ENCODE measurements at regions not wholly inside any gene's neighbourhood (a gene's known extent, or its start where the extent isn't known, plus 50 kb on each side); places are given as distances from the start of the nearest gene placed in this dataset.
"Not testable (repeated sequence)": the region's sequence is repeated elsewhere in the genome, so short reads cannot be mapped to it uniquely, and the experiment has no call there.

DNA sequence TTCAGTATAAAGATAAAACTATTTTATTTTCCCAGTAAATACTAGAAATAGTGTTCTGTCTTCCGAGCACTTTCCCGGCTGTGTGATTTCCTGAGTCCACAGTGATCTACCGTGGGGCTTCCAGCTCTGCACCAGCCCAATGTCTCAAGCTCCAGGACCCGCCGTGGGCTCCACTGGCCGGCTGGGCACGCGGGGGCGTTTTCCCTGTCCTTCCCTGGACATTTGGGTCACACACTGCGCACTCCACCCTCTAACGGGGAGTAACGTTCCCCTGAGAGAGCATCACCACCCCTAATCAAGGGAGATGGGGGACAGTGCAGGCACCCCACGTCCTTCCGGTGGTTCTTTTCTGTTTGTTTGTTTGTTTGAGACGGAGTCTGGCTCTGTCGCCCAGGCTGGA lies 844.6 kb upstream of the FRG1 start:
- no peak for DNase-seq (ENCODE audit: low spot score)

DNA sequence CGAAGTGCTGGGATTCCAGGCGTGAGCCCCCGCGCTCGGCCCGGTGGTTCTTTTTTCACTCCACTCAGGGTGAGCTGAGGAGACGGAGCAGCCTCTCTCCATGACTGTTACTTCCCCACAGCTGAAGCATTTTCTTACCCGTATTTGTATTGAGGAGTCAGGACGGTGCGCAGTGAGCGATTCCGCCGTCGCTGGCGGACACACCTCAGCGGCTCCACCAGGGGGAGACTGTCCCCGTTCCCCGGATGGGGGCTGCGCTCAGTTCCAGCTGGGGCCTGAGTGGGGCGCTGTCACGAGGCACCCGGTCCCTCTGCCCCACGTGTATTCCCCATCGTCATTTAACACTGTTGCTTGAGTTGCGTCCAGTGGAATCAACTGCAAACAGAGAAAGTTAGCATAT lies 844.0 kb upstream of the FRG1 start:
- DNase-seq (ENCODE audit: low spot score), result no peak

DNA sequence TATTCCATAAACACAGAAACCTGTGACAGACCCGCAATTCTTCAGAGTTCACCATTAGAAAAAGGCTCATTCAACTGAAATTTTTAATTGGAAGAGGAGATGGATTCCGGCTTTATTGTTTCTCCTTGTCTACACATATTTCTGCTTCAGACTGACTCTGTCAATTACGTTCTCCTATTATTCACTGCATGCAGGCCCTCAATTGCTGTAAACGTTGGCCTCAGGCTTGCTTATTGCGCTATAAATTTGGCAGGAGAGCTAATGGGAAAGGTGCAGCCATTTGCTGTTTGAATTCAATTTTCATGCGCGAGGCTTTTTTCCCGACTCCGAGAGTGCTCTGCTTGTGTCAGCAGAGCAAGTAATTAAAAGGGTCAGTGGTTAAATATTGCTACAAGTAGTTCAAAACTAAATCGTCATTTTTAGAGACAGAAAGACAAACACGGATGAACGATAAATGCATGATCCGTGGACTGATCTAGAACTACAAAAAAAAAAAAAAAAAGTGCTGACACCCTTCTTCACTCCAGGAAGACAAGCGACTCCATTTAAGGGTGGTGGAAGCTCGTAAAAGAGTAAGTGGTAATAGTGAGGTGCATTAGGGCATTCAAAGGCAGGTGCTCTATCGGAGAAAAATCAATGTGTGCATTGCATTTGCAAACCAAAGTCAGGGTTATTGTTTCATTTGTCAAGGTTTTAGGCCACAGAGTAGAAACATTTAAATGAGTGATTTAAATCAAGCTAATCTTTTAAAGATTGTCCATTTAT lies 841.6 kb upstream of the FRG1 start:
- no peak for DNase-seq (ENCODE audit: low spot score)

DNA sequence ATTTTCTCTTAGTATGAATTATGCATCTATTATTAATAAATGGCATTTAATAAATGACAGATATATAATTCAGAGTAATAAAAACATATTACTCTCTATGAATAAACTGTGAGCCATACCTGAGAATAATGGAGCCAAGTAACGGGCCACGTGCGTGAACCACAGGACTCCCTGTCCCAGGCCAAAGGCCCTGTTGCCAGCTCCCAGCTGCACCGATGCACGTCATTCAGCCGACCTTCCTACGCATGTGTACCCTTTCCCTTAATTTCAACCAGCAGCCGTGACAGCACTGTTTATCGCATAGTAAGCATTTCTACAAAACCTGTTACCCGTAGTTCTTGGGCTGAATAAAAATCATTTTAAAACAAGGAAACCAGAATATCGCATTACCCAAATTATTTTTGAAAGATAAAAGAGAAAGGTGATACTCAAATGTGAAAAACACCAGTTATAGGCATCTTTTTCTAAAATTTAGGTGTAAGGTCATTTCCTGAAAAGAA lies 827.2 kb upstream of the FRG1 start:
- DNase-seq (ENCODE audit: low spot score), result no peak

DNA sequence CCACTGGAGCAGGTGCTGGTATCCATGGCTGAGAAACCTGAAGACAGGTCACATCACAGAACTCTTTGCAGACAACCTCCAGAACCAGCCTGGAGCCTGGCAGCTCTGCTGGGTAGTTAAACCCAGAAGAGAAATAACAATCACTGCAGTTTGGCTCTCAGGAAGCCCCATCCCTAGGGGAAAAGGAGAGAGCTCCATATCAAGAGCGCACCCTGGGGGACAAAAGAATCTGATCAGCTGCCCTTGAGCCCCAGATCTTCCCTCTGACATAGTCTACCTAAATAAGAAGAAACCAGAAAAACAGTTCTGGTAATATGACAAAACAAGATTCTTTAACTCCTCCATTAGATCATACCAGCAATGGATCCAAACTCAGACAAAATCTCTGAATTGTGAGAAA lies 823.2 kb upstream of the FRG1 start:
- DNase-seq (ENCODE audit: low spot score), result no peak

DNA sequence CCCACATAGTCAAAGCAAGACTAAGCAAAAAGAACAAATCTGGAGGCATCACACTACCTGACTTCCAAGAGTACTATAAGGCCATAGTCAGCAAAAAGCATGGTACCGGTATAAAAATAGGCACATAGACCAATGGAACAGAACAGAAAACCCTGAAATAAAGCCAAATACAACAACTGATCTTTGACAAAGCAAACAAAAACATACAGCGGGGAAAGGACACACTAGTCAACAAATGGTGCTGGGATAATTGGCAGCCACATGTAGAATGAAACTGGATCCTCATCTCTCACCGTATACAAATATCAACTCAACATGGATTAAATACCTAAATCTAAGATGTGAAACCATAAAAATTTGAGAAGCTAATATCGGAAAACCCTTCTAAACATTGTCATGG lies 819.3 kb upstream of the FRG1 start:
- DNase-seq (ENCODE audit: low spot score), result no peak

DNA sequence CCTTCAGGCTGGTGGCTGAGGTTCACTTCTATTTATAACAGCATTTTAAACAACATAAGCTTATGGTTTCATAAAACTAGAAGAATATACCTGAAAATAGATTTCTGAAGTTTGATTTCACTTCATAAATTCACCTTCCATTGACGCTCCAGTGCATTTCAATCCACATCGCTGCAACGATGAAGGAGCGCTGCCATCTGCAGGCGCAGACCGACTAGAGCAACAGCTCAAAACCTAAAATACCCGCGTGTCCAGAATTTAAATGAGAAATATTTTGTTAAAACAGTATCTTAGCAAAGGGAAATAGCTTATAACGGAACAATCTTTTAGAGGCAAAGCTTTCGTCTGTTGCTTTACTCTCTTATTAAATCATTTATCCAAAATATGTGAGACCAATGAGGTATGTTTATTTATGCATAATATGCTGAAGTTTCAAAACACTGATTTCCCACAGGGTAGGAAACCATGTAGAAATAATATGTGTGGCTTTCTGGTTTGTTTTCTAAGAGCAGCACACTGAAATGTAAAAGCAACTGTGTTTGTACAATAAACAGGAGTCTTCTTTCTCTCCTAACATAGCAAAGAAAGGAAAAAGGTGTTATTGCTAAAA lies 816.4 kb upstream of the FRG1 start:
- no peak for DNase-seq (ENCODE audit: low spot score)

DNA sequence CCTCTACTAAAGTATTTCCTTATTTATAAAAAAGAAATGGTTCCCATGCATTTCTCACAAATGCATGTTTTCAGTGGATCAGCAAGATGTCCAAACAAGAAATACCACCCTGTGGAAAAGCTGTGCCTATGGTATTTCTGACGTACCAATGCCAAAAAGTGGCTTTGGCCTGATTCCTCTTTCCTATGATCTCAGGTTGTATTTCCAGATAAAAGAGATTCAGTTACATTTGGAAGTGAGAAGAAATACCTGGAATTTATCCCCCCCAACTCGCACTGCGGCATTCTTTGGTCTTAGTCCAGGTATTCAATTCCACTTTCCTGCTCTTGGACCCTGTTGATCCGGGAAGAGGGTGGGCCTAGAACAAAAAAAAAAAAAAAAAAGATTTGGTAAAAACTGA lies 815.9 kb upstream of the FRG1 start:
- DNase-seq (ENCODE audit: low spot score), result no peak

DNA sequence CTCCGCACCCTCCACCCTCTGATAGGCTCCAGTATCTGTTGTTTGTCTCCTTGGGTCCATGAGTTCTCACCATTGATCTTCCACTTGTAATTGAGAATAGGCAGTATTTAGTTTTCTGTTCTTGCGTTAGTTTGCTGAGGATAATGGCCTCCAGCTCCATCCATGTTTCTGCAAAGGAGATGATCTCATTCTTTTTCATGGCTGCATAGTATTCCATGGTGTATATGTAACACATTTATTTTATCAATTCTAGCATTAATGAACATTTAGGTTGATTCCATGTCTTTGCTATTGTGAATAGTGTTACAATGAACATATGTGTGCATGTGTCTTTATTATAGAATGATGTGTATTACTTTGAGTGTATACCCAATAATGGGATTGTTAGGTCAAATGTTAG lies 814.6 kb upstream of the FRG1 start:
- DNase-seq (ENCODE audit: low spot score), result no peak

DNA sequence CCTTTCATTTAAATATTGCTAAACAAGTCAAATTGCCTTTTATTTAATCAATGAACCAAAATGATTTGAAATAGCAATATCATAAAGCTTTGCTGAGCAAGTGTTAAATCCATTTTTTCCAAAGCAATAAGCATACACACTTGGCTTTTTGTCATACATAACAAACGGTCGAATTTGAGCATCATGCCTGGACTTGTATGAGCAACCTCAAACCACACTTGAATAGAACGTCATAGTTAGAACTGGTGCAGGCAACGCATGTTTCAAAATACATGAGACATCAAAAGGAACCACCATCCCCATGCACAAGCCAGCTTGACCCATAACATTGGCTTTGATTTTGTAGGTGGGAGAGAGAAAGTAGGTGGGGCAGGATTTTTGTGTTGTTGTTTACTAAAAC lies 812.3 kb upstream of the FRG1 start:
- DNase-seq (ENCODE audit: low spot score), result no peak

DNA sequence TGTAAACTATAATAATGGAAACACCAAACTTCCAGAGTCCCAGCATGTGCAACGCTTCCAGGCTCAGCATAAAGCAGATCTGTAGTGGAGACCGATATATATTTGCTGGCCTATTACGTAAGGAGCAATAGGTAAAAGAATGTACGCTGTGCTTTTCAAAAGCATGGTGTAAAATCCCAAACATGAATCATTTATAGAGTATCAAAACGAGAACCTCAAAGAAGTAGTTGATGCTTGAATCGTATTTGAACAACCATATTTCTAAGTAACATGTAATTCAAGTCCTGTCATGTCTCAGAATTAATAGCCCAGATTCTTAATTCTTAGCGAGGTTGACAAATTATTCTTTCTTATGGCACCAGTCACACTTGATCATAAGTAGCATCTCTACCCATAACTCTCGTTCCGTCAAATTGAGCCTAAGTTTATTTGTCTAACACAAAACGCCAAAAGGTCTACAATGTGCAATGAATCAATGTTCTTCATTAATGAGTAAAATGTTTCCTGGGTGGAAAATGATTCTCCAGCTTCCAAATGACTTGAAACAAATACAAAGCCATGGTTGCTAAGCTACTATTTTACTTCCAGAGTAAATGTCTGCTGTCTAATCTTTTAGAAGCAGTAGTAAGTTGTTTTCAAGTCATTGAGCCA lies 811.5 kb upstream of the FRG1 start:
- DNase-seq (ENCODE audit: low spot score), result no peak

DNA sequence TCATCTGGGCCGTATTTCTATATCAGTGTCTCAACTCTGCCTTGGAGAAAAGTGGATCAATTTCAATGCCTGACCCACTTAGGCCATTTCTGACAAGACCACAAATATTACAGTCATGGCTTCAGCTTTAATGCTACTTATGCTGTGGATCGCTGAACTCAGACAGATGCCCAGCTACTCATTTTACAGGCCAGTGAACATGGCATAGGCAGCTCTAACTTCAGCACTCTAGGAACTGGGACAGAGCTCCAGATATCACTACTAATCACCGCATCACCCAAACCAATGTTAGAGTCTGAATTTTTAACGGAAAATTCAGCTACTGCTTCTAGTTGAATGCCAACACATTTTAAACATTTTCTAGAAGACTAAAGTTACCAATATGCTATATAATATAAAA lies 809.6 kb upstream of the FRG1 start:
- DNase-seq (ENCODE audit: low spot score), result no peak

DNA sequence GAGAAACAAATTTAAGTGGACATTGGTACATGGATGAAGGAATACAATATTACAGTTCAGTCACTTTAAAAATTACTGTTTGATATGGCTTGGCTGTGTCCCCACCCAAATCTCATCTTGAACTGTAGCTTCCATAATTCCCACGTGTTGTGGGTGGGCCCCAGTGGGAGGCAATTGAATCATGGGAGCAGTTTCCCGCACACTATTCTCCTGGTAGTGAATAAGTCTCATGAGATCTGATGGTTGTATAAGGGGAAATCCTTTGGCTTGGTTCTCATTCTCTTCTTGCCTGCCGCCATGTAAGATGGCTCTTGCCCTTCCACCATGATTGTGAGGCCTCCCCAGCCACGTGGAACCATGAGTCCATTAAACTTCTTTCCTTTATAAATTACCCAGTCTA lies 804.2 kb upstream of the FRG1 start:
- no peak for DNase-seq (ENCODE audit: low spot score)

DNA sequence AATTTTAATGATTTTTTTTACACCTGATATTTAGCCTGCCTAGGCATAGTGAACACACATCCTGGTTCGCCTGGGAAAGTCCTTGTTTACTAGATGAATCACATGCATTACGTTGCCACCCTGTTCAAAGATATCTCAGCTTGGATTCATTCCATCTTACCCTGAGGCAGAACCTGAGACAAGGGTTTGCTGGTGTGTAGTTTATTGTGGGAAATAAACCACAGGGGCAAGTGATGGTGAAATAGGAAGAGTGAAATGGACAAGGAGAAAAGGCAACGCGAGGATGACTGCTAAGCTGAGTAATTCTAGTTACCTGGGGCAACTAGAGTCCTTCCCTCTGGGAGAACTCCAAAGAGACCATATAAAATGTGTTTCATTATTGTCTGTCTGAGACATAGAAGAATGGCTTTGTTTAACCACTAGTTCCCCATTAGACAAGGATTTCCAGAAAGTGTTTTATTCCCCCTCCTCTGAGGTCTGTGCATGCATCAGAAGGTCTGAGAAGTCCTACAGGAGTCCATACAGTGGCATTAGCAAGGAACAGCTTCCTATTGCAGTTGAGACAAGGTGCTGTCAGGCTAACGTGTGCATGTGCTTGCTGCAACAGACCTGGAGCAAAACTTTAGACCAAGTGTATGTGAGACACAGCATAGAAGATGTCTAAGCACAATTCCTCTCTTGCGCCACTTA lies 797.3 kb upstream of the FRG1 start:
- DNase-seq (ENCODE audit: low spot score), result no peak

DNA sequence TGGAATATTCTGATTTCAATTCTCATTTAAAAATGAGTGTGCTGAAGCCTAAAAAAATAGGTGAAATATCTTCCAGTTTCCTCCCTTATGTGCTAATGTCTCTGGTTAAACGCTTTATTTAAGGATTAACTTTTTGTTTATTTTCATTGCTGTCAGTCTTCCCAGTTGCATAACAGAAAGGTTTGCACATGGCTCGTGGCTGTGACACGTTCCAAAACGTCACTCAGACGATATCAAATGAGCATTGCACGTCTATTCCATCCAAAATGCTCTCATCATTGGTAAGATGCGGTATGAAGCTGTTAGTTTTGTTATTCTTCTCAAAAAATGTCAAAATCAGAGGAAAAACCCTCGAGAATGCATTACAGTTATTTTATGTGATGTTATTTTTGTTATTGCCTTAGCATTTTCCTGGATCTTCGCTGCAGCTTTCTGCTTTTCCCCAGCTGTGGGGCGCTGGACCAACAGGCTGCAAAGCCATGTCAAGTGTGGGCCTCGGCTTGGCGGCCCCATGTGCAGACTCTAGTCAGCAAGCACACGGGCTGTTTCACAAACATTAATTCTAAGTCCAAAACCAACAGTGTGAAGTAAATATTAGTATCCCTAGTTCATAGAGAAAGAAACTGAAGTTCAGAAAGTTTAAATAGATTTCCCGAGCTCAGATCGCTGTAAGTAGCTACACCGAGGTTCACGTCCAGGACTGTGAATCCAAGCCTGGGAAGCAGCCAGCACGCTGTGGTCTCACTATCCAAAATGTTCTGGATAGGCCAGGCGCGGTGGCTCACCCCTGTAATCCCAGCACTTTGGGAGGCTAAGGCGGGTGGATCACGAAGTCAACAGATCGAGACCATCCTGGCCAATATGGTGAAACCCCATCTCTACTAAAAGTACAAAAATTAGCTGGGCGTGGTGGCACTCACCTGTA lies 793.4 kb upstream of the FRG1 start:
- DNase-seq (ENCODE audit: low spot score), result no peak

DNA sequence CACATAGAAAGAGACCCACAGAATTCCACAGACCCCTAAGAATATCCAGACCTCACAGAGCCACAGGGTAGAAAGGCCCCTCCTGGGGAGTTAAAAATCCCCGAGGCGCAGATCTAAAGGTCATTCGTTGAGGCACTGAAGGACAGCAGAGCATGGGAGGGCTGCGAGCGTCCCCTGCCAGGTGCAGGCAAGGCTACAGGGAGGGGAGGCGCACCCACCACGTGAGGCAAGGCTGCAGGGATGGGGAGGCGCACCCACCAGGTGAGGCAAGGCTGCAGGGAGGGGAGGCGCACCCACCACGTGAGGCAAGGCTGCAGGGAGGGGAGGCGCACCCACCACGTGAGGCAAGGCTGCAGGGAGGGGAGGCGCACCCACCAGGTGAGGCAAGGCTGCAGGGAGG lies 785.6 kb upstream of the FRG1 start:
- not testable (repeated sequence) for DNase-seq (ENCODE audit: low spot score)

DNA sequence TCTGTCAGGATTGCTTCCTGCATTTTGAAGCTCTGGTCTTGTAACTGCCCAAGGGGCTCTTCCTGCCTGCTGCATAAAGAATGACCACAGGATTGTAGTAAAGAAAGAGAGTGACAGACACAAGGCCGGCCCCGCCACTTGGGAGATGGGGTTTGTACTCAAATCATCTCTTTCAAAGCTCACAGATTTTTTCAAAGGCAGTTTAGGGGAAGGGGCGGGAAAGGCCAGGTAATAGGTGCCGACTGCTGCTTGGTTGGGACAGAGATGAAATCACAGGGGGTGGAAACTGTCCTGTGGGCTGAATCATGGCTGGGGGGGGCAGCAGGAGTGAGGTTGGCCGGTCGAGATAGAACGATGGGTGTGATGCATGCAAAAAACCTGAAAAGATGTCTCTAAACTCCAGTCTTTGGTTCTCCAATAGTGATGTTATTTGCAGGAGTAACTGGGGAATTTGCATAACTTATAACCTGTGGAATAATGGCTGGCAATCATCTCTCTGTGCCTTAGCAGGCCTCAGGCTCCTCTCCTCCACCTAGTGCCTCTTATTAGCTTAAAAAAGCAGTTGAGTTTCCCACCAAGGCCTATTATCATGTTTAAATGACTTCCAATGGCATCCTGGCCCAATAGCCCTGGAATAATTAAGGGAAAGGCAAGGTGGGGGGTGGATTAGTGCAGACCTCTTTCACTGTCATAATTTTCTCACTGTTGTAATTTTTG lies 778.4 kb upstream of the FRG1 start:
- DNase-seq (ENCODE audit: low spot score), result no peak

DNA sequence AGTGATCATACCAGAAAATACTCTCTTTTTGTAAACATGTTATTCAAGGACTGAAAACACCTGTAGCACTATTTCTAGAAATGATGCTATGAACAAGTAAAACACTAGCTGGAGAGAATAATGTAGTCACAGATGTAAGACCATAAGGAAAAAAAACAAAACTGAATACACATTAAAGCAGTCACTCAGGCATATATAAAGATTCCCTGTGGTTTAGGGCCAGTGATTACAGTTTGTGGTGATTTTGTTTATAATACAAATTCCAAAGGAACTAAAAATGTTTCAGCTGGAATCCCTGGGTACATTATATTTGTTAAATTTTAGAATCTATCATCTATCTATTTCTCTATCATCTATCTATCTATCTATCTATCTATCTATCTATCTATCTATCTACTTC lies 777.8 kb upstream of the FRG1 start:
- DNase-seq (ENCODE audit: low spot score), result no peak

DNA sequence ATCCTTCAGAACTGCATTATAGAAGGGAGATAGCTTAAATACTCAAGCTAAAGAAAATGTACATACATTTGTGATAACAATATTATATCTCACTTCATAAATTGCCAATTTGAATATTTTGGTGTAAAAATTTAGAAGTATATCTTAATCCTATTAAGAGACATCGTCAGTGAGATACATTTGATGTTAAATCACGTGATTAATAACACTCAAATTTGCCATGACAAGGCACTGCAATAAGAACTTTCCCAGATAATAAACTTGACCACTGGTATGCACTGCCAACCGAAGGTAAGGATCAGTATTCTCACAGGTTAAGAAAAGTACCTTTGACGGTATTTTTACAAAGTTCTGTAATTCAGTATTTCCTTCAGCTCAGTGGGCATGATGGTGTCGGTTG lies 764.7 kb upstream of the FRG1 start:
- no peak for DNase-seq (ENCODE audit: low spot score)

DNA sequence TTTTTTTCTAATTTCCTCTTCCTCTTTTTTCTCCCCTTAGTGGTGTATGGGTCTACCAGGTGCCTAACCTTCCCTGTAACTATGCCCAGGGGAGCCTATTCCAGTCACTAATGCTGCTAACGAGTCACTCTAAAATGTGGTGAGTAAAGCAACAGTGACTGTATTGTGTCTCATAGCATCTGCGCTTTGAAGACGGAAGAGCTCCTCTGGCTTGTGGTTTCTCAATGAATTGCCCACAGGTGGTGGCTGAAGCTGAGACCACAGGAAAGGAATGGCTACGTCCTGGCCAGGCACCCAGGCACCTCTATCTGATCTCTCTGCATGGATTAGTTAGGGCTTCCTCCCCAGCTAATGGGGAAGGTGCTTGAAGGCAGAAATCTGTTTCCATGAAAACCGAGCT lies 763.5 kb upstream of the FRG1 start:
- no peak for DNase-seq (ENCODE audit: low spot score)

DNA sequence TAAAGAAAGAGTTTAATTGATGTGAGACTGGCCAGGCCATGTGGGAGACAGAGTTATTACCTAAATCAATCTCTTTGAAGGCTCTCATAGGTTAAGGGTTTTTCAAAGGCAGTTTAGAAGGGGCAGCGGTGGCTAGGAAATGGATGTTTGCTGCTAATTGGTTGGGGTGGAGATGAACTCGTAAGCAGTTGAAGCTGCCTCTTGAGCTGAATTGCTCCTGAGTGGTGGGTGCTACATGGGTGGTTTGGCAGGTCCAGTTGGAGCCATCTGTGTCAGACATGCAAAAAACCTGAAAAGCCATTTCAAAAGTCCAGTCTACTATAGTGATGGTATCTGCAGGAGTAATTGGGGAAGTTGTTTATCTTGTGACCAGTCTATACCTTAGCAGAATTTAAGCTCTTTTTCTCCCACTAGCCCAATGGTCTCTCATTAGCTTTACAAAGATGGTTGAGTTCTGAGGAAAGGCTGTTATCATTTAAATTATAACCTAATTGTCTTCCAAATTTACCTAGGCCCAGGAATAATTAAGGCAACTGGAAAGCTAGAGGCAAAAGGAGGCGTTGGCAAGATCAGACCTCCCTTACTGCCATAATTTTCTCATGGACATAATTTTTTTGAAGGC lies 762.4 kb upstream of the FRG1 start:
- DNase-seq (ENCODE audit: low spot score), result no peak
